ENCODE measurements at regions not wholly inside any gene's neighbourhood (a gene's known extent, or its start where the extent isn't known, plus 50 kb on each side); places are given as distances from the start of the nearest gene placed in this dataset.
"Not testable (repeated sequence)": the region's sequence is repeated elsewhere in the genome, so short reads cannot be mapped to it uniquely, and the experiment has no call there.

- no peaks in the 10 kb centered on the region for H3K27me3 ChIP-seq
- no peak for DNase-seq (ENCODE audit: low read depth in 1 of 2, low spot score in 1 of 2)
- no peaks in the 10 kb centered on the region for H3K36me3 ChIP-seq
- no peaks in the 10 kb centered on the region for H3K9me3 ChIP-seq (ENCODE audit: low read depth)
- H3K4me1 ChIP-seq (ENCODE audit: low read depth) = no peaks in the 10 kb centered on the region
- H3K4me3 ChIP-seq = no peak overlapping the region
- TF ChIP-seq CTCF (IDR thresholded peaks at IDR 0.05; ENCODE audit: low read depth, low read length) = no peak
- H3K27ac ChIP-seq = no peak overlapping the region
Measured at GRCh38 chr2:58405341-58405740, 164.2 kb upstream of the FANCL start.

- H3K36me3 ChIP-seq = no peaks in the 10 kb centered on the region
- no peak overlapping the region for H3K27ac ChIP-seq
- no peak overlapping the region for H3K4me3 ChIP-seq
- H3K9me3 ChIP-seq (ENCODE audit: low read depth) = no peaks in the 10 kb centered on the region
- TF ChIP-seq CTCF (IDR thresholded peaks at IDR 0.05; ENCODE audit: low read depth, low read length) = no peak
- no peaks in the 10 kb centered on the region for H3K27me3 ChIP-seq
- DNase-seq (ENCODE audit: low read depth in 1 of 2, low spot score in 1 of 2) = no peak
- H3K4me1 ChIP-seq (ENCODE audit: low read depth) = no peaks in the 10 kb centered on the region
Measured at GRCh38 chr2:58401936-58402335, 160.8 kb upstream of the FANCL start.

GRCh38 chr2:58398406-58398805, 157.3 kb upstream of the FANCL start:
- no peaks in the 10 kb centered on the region for H3K4me1 ChIP-seq (ENCODE audit: low read depth)
- no peak overlapping the region for H3K27ac ChIP-seq
- no peaks in the 10 kb centered on the region for H3K36me3 ChIP-seq
- TF ChIP-seq CTCF (IDR thresholded peaks at IDR 0.05; ENCODE audit: low read depth, low read length) = no peak
- DNase-seq (ENCODE audit: low read depth in 1 of 2, low spot score in 1 of 2) = no peak
- no peaks in the 10 kb centered on the region for H3K9me3 ChIP-seq (ENCODE audit: low read depth)
- H3K27me3 ChIP-seq = no peaks in the 10 kb centered on the region
- no peak overlapping the region for H3K4me3 ChIP-seq

- H3K27me3 ChIP-seq = no peaks in the 10 kb centered on the region
- H3K36me3 ChIP-seq = no peaks in the 10 kb centered on the region
- no peak overlapping the region for H3K4me3 ChIP-seq
- H3K27ac ChIP-seq = no peak overlapping the region
- TF ChIP-seq CTCF (IDR thresholded peaks at IDR 0.05; ENCODE audit: low read depth, low read length) = no peak
- H3K9me3 ChIP-seq (ENCODE audit: low read depth) = no peaks in the 10 kb centered on the region
- no peaks in the 10 kb centered on the region for H3K4me1 ChIP-seq (ENCODE audit: low read depth)
- no peak for DNase-seq (ENCODE audit: low read depth in 1 of 2, low spot score in 1 of 2)
Measured at GRCh38 chr2:58387701-58388100, 146.6 kb upstream of the FANCL start.

GRCh38 chr2:58386904-58387303, 145.8 kb upstream of the FANCL start:
- H3K4me3 ChIP-seq; DNase-seq (ENCODE audit: low read depth in 1 of 2, low spot score in 1 of 2); H3K27ac ChIP-seq; H3K36me3 ChIP-seq; H3K4me1 ChIP-seq (ENCODE audit: low read depth); H3K9me3 ChIP-seq (ENCODE audit: low read depth); H3K27me3 ChIP-seq: not testable (repeated sequence)

- Histone ChIP-seq H3K4me1 (ENCODE audit: low read depth) (no peaks in the 10 kb centered on the region), H3K9me3 (ENCODE audit: low read depth) (no peaks in the 10 kb centered on the region), H3K27me3 (no peaks in the 10 kb centered on the region), H3K27ac (no peak overlapping the region), H3K4me3 (no peak overlapping the region), H3K36me3 (no peaks in the 10 kb centered on the region)
- no peak for TF ChIP-seq CTCF (IDR thresholded peaks at IDR 0.05; ENCODE audit: low read depth, low read length)
- DNase-seq (ENCODE audit: low read depth in 1 of 2, low spot score in 1 of 2) = no peak
Measured at GRCh38 chr2:58378152-58378551, 137.0 kb upstream of the FANCL start.
